ENCODE measurements at regions not wholly inside any gene's neighbourhood (a gene's known extent, or its start where the extent isn't known, plus 50 kb on each side); places are given as distances from the start of the nearest gene placed in this dataset.

DNA sequence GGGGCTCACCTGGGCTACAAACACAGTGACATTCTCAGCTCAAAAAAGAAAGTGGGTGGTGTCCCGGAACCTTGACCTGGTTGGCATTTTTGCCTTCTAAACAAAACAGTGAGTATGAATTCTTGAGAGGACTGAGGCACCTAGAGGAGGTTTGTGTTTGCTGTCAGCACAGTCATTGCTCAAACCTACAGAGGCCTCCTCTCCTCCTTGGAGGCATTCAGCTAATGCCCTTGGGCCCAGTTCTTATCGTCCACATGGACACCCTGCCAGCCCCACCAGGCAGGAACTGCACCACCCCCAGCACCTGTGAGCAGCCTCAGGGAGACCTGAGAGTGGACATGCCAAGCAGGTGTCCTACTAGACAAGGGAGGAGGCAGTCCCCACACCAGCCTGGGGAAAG lies 156.7 kb downstream of the SYK start:
- TF ChIP-seq EZH2 (IDR thresholded peaks at IDR 0.05; ENCODE audit: borderline replicate concordance, insufficient read depth, low read depth, low read length, poor library complexity, severe bottlenecking) (no peak), CTCF (IDR thresholded peaks at IDR 0.05) (no peak)
